IMR-90 (cell line): ENCODE measurements at regions not wholly inside any gene's neighbourhood (a gene's known extent, or its start where the extent isn't known, plus 50 kb on each side); places are given as distances from the start of the nearest gene placed in this dataset.
A peak's percentile ranks its signal among the peaks of the same experiment; 100 is the strongest.

ENCODE experiments used
- ATAC-seq: fragments of 200-7000 bp; cut with Tn5 transposase; 2 replicates; pipeline ENCODE4 v1.9.1; 2020; ENCODE audit warnings: low read depth, mild to moderate bottlenecking, moderate library complexity
- BruUV-seq: library from RNA; stranded (reverse); fragments of 400-500 nt; replicated peaks from 2 replicates; lab custom pipeline; 2021; lab: Mats Ljungman, UMichigan
- CTCF ChIA-PET: fragments of 300-600 bp; formaldehyde crosslinking; extraction: SDS; loops from one replicate; lab custom pipeline; 2021; ENCODE audit warnings: antibody characterized with exemption; lab: Yijun Ruan, JAX
- POLR2A ChIA-PET: fragments of 300-600 bp; sonication (Branson Sonifier 250); formaldehyde crosslinking; loops from one replicate; lab custom pipeline; 2022; ENCODE audit warnings: antibody characterized with exemption; ENCODE audit not compliant: unreplicated experiment; lab: Charles Lee
- DNase-seq: peaks from one replicate; pipeline ENCODE4 v3.0.0; 2013
- H2AFZ ChIP-seq: replicated peaks from 2 replicates; pipeline ENCODE3; 2013; ENCODE audit warnings: low read length, mild to moderate bottlenecking; ENCODE audit not compliant: poor library complexity
- H2AK5ac ChIP-seq: 2 replicates; pipeline ENCODE4 v1.6.1; 2013; ENCODE audit warnings: low read depth, low read length, inconsistent platforms
- H2AK9ac ChIP-seq: replicated peaks from 2 replicates; pipeline ENCODE3; 2013; ENCODE audit warnings: mild to moderate bottlenecking, low read depth, low read length, moderate library complexity; ENCODE audit not compliant: poor library complexity
- H2BK120ac ChIP-seq: 2 replicates; pipeline ENCODE4 v1.6.1; 2013; ENCODE audit warnings: low read depth, low read length, inconsistent platforms
- H2BK15ac ChIP-seq: 3 replicates; pipeline ENCODE4 v1.6.1; 2013; ENCODE audit warnings: low read depth, low read length, inconsistent platforms
- H2BK20ac ChIP-seq: 2 replicates; pipeline ENCODE4 v1.6.1; 2013; ENCODE audit warnings: low read depth, mild to moderate bottlenecking, inconsistent platforms, low read length, moderate library complexity
- H2BK5ac ChIP-seq: 2 replicates; pipeline ENCODE4 v1.6.1; 2013; ENCODE audit warnings: mild to moderate bottlenecking, low read depth, low read length, inconsistent platforms; ENCODE audit not compliant: poor library complexity, severe bottlenecking
- H3K14ac ChIP-seq: replicated peaks from 2 replicates; pipeline ENCODE4 v1.6.1; 2013; ENCODE audit warnings: low read depth, low read length, inconsistent platforms
- H3K18ac ChIP-seq: 2 replicates; pipeline ENCODE4 v1.6.1; 2013; ENCODE audit warnings: low read depth, low read length, control low read depth
- H3K23ac ChIP-seq: 2 replicates; pipeline ENCODE4 v1.6.1; 2013; ENCODE audit warnings: low read depth, low read length, inconsistent platforms
- H3K27ac ChIP-seq: 2 replicates; pipeline ENCODE4 v1.5.1; 2013; ENCODE audit warnings: mild to moderate bottlenecking, control low read depth, low read length; ENCODE audit not compliant: insufficient read depth
- H3K27me3 ChIP-seq: 2 replicates; pipeline ENCODE4 v1.6.1; 2013; ENCODE audit warnings: low read length; ENCODE audit not compliant: control insufficient read depth, insufficient read depth
- H3K36me3 ChIP-seq: 2 replicates; pipeline ENCODE4 v1.6.1; 2013; ENCODE audit warnings: low read length, mixed read lengths; ENCODE audit not compliant: control insufficient read depth, insufficient read depth
- H3K4ac ChIP-seq: 2 replicates; pipeline ENCODE4 v1.6.1; 2013; ENCODE audit warnings: low read depth, low read length, inconsistent platforms
- H3K4me1 ChIP-seq: 2 replicates; pipeline ENCODE4 v1.6.1; 2013; ENCODE audit warnings: low read length, mixed read lengths; ENCODE audit not compliant: control insufficient read depth, insufficient read depth
- H3K4me2 ChIP-seq: 2 replicates; pipeline ENCODE4 v1.6.1; 2013; ENCODE audit warnings: low read depth, mild to moderate bottlenecking, control low read depth, low read length, moderate library complexity
- H3K4me3 ChIP-seq: 2 replicates; pipeline ENCODE4 v1.5.1; 2013; ENCODE audit warnings: low read depth, mild to moderate bottlenecking, control low read depth, low read length, moderate library complexity; ENCODE audit not compliant: insufficient read depth
- H3K56ac ChIP-seq: 2 replicates; pipeline ENCODE4 v1.6.1; 2013; ENCODE audit warnings: low read length, inconsistent platforms; ENCODE audit not compliant: insufficient read depth; ENCODE audit errors: extremely low read depth
- H3K79me1 ChIP-seq, 2 experiments: 2 replicates each; pipeline ENCODE4 v1.6.1; 2013; ENCODE audit warnings: low read length in 2 of 2, inconsistent platforms in 1 of 2, low read depth in 1 of 2
- H3K9ac ChIP-seq: 2 replicates; pipeline ENCODE4 v1.6.1; 2013; ENCODE audit warnings: low read depth, low read length, control low read depth
- H3K9me1 ChIP-seq: 2 replicates; pipeline ENCODE4 v1.6.1; 2013; ENCODE audit warnings: low read length, inconsistent platforms; ENCODE audit not compliant: insufficient read depth
- H3K9me3 ChIP-seq: 2 replicates; pipeline ENCODE4 v1.6.1; 2013; ENCODE audit warnings: low read length; ENCODE audit not compliant: control insufficient read depth, insufficient read depth
- H4K20me1 ChIP-seq: 2 replicates; pipeline ENCODE4 v1.6.1; 2013; ENCODE audit warnings: low read length, inconsistent platforms; ENCODE audit not compliant: insufficient read depth
- H4K5ac ChIP-seq: 2 replicates; pipeline ENCODE4 v1.6.1; 2013; ENCODE audit warnings: mild to moderate bottlenecking, low read depth, low read length, control low read depth
- H4K8ac ChIP-seq, 2 experiments: 2 replicates each; pipeline ENCODE4 v1.6.1; 2013; ENCODE audit warnings: low read depth in 2 of 2, low read length in 2 of 2, control low read depth in 1 of 2, inconsistent platforms in 1 of 2
- H4K91ac ChIP-seq: 2 replicates; pipeline ENCODE4 v1.6.1; 2013; ENCODE audit warnings: low read depth, low read length, inconsistent platforms; ENCODE audit not compliant: insufficient read depth
- MAZ ChIP-seq: IDR thresholded peaks from 2 replicates; pipeline ENCODE4 v1.6.1; 2012; ENCODE audit warnings: low read depth, mild to moderate bottlenecking, low read length, improper control_type of control experiment, moderate library complexity, borderline replicate concordance
- NFE2L2 ChIP-seq: fragments of 150-350 bp; IDR thresholded peaks from 2 replicates; pipeline ENCODE4 v1.6.1; 2016; ENCODE audit warnings: low read depth, mild to moderate bottlenecking, low read length
- RFX5 ChIP-seq: IDR thresholded peaks from 2 replicates; pipeline ENCODE4 v1.8.0; 2012; ENCODE audit warnings: low read depth, mild to moderate bottlenecking, low read length, moderate library complexity
- SMC3 ChIP-seq: fragments of 150-350 bp; IDR thresholded peaks from 2 replicates; pipeline ENCODE4 v1.6.1; 2016; ENCODE audit warnings: low read depth, mild to moderate bottlenecking, antibody characterized with exemption, low read length, moderate library complexity
- WGBS, 2 experiments: methylation state at CpG; one replicate each; pipeline versions ENCODE4 v1.1.5 to v1.1.7; 2013; ENCODE audit warnings: missing lambda C conversion rate in 2 of 2; ENCODE audit not compliant: insufficient read length in 1 of 2; ENCODE audit errors: extremely low coverage in 2 of 2; 5-methylcytosine and 5-hydroxymethylcytosine counted together
- dilution Hi-C: fragments of 300-500 bp; cut with HindIII; formaldehyde crosslinking; loops from one replicate; pipeline ENCODE4 v1.14.3; 2018; ENCODE audit warnings: low sequenced_read_pairs; ENCODE audit not compliant: unreplicated experiment
- in situ Hi-C: fragments of 300-500 bp; cut with MboI; formaldehyde crosslinking; loops from 3 replicates; pipeline ENCODE4 v1.14.3; 2019; ENCODE audit warnings: low sequenced_read_pairs, inconsistent platforms, mixed read lengths
- intact Hi-C: fragments of 100-400 bp; cut with micrococcal nuclease; formaldehyde crosslinking; loops from 2 replicates; pipeline ENCODE4 v1.10.0; 2022
- TF ChIP-seq, protein P1 (sequence below): fragments of 150-350 bp; IDR thresholded peaks from 2 replicates; pipeline ENCODE4 v1.6.1; 2016; ENCODE audit warnings: low read depth, mild to moderate bottlenecking, low read length, moderate library complexity, borderline replicate concordance

GRCh38 chr3:194069421-194070219, 66.3 kb upstream of the HES1 start (continued):
- TF ChIP-seq, protein P1, sequence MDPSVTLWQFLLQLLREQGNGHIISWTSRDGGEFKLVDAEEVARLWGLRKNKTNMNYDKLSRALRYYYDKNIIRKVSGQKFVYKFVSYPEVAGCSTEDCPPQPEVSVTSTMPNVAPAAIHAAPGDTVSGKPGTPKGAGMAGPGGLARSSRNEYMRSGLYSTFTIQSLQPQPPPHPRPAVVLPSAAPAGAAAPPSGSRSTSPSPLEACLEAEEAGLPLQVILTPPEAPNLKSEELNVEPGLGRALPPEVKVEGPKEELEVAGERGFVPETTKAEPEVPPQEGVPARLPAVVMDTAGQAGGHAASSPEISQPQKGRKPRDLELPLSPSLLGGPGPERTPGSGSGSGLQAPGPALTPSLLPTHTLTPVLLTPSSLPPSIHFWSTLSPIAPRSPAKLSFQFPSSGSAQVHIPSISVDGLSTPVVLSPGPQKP = no peak

DNA sequence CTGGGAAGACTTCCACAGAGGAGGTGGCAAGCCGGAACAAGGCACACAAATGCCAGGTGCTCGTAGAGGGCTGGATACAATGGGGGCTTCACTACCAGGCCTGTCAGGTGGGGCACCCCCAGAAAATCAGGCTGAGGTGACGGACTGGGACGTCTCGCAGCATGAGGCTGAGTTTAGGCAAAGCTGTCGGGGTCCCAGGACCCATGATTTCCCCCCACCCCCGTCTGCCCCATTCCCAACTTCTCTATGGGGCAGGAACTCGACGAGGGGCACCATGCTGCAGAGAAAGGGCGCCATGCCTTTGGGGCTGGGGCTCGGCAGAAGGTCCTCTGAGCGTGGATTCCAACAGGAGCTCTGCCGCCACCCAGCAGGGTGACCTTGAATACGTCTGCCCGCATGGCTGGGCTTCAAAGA, 65.7 kb upstream of the HES1 start:
- H2BK120ac ChIP-seq = no peak overlapping the region
- no peak overlapping the region for H2BK15ac ChIP-seq
- H2AK5ac ChIP-seq = peak overlapping the region; percentile 28
- H3K9me3 ChIP-seq = peaks cover 5% of the 10 kb centered on the region
- H3K27ac ChIP-seq = no peak overlapping the region; the same call in 1 of the 2 replicates
- H4K5ac ChIP-seq = no peak overlapping the region
- no peak overlapping the region for H2BK5ac ChIP-seq
- ATAC-seq (no peak), DNase-seq (no peak)
- no peaks in the 10 kb centered on the region for H3K36me3 ChIP-seq
- no peak overlapping the region for H3K14ac ChIP-seq
- H3K4me3 ChIP-seq = no peak overlapping the region
- H3K4ac ChIP-seq = no peak overlapping the region
- no peak overlapping the region for H2BK20ac ChIP-seq
- no peaks in the 10 kb centered on the region for H3K79me1 ChIP-seq
- no TSS peak for BruUV-seq
- ChIA-PET POLR2A (no interaction called here), CTCF (no interaction called here)
- H2AK9ac ChIP-seq = no peak overlapping the region
- H2AFZ ChIP-seq = peak overlapping the region; percentile 84
- H3K4me1 ChIP-seq = peaks cover 2% of the 10 kb centered on the region; the same call in 1 of the 2 replicates
- H3K56ac ChIP-seq = no peak overlapping the region
- no peaks in the 10 kb centered on the region for H4K20me1 ChIP-seq
- H3K18ac ChIP-seq = no peak overlapping the region
- intact Hi-C loops = loop anchor here (5.0 kb wide), 1 partner anchor 247 kb away; no protein-coding TSS in a partner anchor
- H3K9me1 ChIP-seq = no peaks in the 10 kb centered on the region
- in situ Hi-C loops = no loop called here
- 0 out of 4 replicates have a peak overlapping the region, but pooled peaks of 1 of the 2 experiments have one; percentile 25 for H4K8ac ChIP-seq
- peak overlapping the region; percentile 14; the same call in 1 of the 2 replicates for H4K91ac ChIP-seq
- TF ChIP-seq NFE2L2 (no peak), RFX5 (no peak), SMC3 (no peak), MAZ (no peak)
- peak overlapping the region; percentile 73; the same call in 1 of the 2 replicates for H3K4me2 ChIP-seq
- no peak overlapping the region; the same call in 1 of the 2 replicates for H3K23ac ChIP-seq
- H3K27me3 ChIP-seq = peaks cover 24% of the 10 kb centered on the region
- no peak overlapping the region for H3K9ac ChIP-seq
- dilution Hi-C loops = no loop called here
- WGBS, 2 experiments = 86% methylated on average over 10 of the region's 15 CpGs; no CpG with 5 or more reads in 1 of the 2 experiments
